Smooth muscle cell (in vitro differentiated cells): ENCODE measurements at regions not wholly inside any gene's neighbourhood (a gene's known extent, or its start where the extent isn't known, plus 50 kb on each side); places are given as distances from the start of the nearest gene placed in this dataset.
A peak's percentile ranks its signal among the peaks of the same experiment; 100 is the strongest.
"Not testable (repeated sequence)": the region's sequence is repeated elsewhere in the genome, so short reads cannot be mapped to it uniquely, and the experiment has no call there.

ENCODE experiments used
- DNase-seq: peaks from one replicate; lab custom pipeline; 2025; ENCODE audit not compliant: unreplicated experiment; lab: John Stamatoyannopoulos, UW
- H2AFZ ChIP-seq: fragments of 200-600 bp; sonication (generic); 2 replicates; pipeline ENCODE4 v1.6.0; 2016; ENCODE audit warnings: antibody characterized with exemption, low read depth, mild to moderate bottlenecking
- H3F3A ChIP-seq: fragments of 200-600 bp; sonication (generic); 2 replicates; pipeline ENCODE4 v1.6.0; 2017; ENCODE audit warnings: antibody characterized with exemption, low read depth
- H3K27ac ChIP-seq: fragments of 200-600 bp; sonication (generic); 2 replicates; pipeline ENCODE4 v1.5.1; 2016; ENCODE audit warnings: low read depth, mild to moderate bottlenecking
- H3K27me3 ChIP-seq: fragments of 200-600 bp; sonication (generic); 2 replicates; pipeline ENCODE4 v1.6.1; 2016; ENCODE audit warnings: low read depth, mild to moderate bottlenecking
- H3K36me3 ChIP-seq: fragments of 200-600 bp; sonication (generic); 2 replicates; pipeline ENCODE4 v1.5.1; 2016; ENCODE audit warnings: low read depth
- H3K4me1 ChIP-seq: fragments of 200-600 bp; sonication (generic); 2 replicates; pipeline ENCODE4 v1.5.1; 2016; ENCODE audit warnings: low read depth
- H3K4me2 ChIP-seq: fragments of 200-600 bp; sonication (generic); 2 replicates; pipeline ENCODE4 v1.6.0; 2016; ENCODE audit warnings: mild to moderate bottlenecking
- H3K4me3 ChIP-seq: fragments of 200-600 bp; sonication (generic); 2 replicates; pipeline ENCODE4 v1.5.1; 2016; ENCODE audit warnings: mild to moderate bottlenecking
- H3K79me2 ChIP-seq: fragments of 200-600 bp; sonication (generic); 2 replicates; pipeline ENCODE4 v1.6.0; 2016; ENCODE audit warnings: low read depth, mild to moderate bottlenecking
- H3K9ac ChIP-seq: fragments of 200-600 bp; sonication (generic); 2 replicates; pipeline ENCODE4 v1.6.0; 2016; ENCODE audit warnings: low read depth
- H3K9me3 ChIP-seq: fragments of 200-600 bp; sonication (generic); replicated peaks from 2 replicates; pipeline ENCODE4 v1.5.1; 2016; ENCODE audit warnings: low read depth
- H4K20me1 ChIP-seq: fragments of 200-600 bp; sonication (generic); 2 replicates; pipeline ENCODE4 v1.6.0; 2016; ENCODE audit warnings: low read depth
- CTCF ChIP-seq: fragments of 200-600 bp; sonication (generic); IDR thresholded peaks from 2 replicates; pipeline ENCODE4 v1.5.1; 2017; ENCODE audit warnings: borderline replicate concordance, mild to moderate bottlenecking, antibody characterized with exemption; ENCODE audit not compliant: insufficient read depth, poor library complexity, severe bottlenecking
- WGBS: methylation state at CpG from one replicate; pipeline ENCODE4 v1.1.7; 2016; ENCODE audit warnings: low lambda C conversion rate; 5-methylcytosine and 5-hydroxymethylcytosine counted together

- H3K9ac ChIP-seq = no peak overlapping the region
- no peak overlapping the region for H3K27ac ChIP-seq
- DNase-seq = no peak
- no peaks in the 10 kb centered on the region for H4K20me1 ChIP-seq
- no peaks in the 10 kb centered on the region for H3K36me3 ChIP-seq
- H2AFZ ChIP-seq = no peak overlapping the region
- H3K27me3 ChIP-seq = no peaks in the 10 kb centered on the region
- no peaks in the 10 kb centered on the region for H3K4me1 ChIP-seq
- WGBS = 59% methylated on average over 2 of the region's 2 CpGs
- H3K4me3 ChIP-seq = no peak overlapping the region
- no peaks in the 10 kb centered on the region for H3K9me3 ChIP-seq
- peak overlapping the region; percentile 21 for H3K4me2 ChIP-seq
- H3K79me2 ChIP-seq = no peaks in the 10 kb centered on the region
- no peaks in the 10 kb centered on the region for H3F3A ChIP-seq
- TF ChIP-seq CTCF = no peak
Measured at GRCh38 chr5:120124961-120125360, 339.1 kb upstream of the PRR16 start.

GRCh38 chr5:120132347-120132746 is 331.8 kb upstream of the PRR16 start:
- H3F3A ChIP-seq, H3K79me2 ChIP-seq: not testable (repeated sequence)

GRCh38 chr5:120134944-120135343 is 329.2 kb upstream of the PRR16 start:
- no peaks in the 10 kb centered on the region for H3K9me3 ChIP-seq
- H3K36me3 ChIP-seq = no peaks in the 10 kb centered on the region
- no peak overlapping the region for H3K9ac ChIP-seq
- H3K4me1 ChIP-seq = peaks cover 8% of the 10 kb centered on the region
- no peak for DNase-seq
- H3K27me3 ChIP-seq = no peaks in the 10 kb centered on the region
- no peaks in the 10 kb centered on the region for H3K79me2 ChIP-seq
- peak overlapping the region; percentile 2 for H3K27ac ChIP-seq
- no peak overlapping the region for H3K4me2 ChIP-seq
- no peaks in the 10 kb centered on the region for H3F3A ChIP-seq
- no peak overlapping the region for H2AFZ ChIP-seq
- no peak overlapping the region for H3K4me3 ChIP-seq
- no peaks in the 10 kb centered on the region for H4K20me1 ChIP-seq
- no peak for TF ChIP-seq CTCF

More at GRCh38 chr5:120132347-120132746, 331.8 kb upstream of the PRR16 start:
- not testable (repeated sequence) for H3K27me3 ChIP-seq, H3K4me1 ChIP-seq, H3K27ac ChIP-seq, H3K4me2 ChIP-seq, H3K9me3 ChIP-seq, DNase-seq, H4K20me1 ChIP-seq, H3K36me3 ChIP-seq, H3K4me3 ChIP-seq, H3K9ac ChIP-seq, H2AFZ ChIP-seq
- 81% methylated on average over 7 of the region's 7 CpGs for WGBS

- no peak overlapping the region for H3K9ac ChIP-seq
- no peaks in the 10 kb centered on the region for H3K79me2 ChIP-seq
- no peaks in the 10 kb centered on the region for H3K9me3 ChIP-seq
- DNase-seq = no peak
- peaks cover 8% of the 10 kb centered on the region for H3K4me1 ChIP-seq
- no peaks in the 10 kb centered on the region for H3K27me3 ChIP-seq
- no peaks in the 10 kb centered on the region for H4K20me1 ChIP-seq
- H3F3A ChIP-seq = no peaks in the 10 kb centered on the region
- H2AFZ ChIP-seq = peak overlapping the region; percentile 25
- TF ChIP-seq CTCF = no peak
- H3K36me3 ChIP-seq = no peaks in the 10 kb centered on the region
- 86% methylated on average over 2 of the region's 2 CpGs for WGBS
- no peak overlapping the region for H3K4me3 ChIP-seq
- peak overlapping the region; percentile 86 for H3K27ac ChIP-seq
- H3K4me2 ChIP-seq = no peak overlapping the region
Measured at GRCh38 chr5:120137582-120137981, 326.5 kb upstream of the PRR16 start.
